ENCODE measurements at regions not wholly inside any gene's neighbourhood (a gene's known extent, or its start where the extent isn't known, plus 50 kb on each side); places are given as distances from the start of the nearest gene placed in this dataset.

DNA sequence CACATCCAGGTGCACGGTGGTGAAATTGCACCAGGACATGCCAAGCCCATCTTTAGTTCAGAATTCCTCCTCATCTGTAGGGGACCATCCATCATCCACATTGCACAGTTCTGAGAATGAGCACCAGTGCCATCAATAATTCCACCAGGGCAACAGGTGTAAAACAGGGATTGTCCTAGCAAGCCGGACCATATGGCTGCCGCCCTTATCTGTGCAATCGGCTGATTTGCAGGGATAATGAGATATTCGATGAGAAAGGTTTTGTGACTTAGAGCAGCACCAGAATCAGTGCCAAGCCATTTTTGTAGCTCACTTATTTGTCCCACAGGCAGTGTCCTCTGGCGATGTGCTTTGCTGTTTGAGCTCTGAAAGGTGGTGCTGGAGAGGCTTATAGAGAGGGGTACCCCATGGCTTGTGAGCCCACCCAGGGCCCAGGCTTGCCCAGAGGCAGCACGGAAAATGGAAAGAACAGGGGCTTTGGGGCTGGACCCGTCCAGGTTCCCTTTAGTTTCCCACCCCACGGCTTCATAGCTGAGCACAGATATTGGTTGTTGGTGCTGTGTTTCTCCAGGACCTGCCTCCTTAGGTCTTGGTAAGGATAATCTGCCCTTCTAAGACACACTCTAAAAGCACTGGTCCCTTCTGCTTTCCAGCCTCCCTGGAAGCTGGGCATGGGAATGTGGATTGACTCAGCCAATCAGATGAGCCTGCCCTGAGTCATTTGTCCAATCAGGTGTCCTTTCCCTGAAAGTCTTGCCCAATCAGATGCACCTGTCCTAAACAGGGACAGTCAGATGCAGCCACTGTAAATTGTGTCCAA, 84.0 kb upstream of the SHANK2 start:
- TF ChIP-seq, protein P1, sequence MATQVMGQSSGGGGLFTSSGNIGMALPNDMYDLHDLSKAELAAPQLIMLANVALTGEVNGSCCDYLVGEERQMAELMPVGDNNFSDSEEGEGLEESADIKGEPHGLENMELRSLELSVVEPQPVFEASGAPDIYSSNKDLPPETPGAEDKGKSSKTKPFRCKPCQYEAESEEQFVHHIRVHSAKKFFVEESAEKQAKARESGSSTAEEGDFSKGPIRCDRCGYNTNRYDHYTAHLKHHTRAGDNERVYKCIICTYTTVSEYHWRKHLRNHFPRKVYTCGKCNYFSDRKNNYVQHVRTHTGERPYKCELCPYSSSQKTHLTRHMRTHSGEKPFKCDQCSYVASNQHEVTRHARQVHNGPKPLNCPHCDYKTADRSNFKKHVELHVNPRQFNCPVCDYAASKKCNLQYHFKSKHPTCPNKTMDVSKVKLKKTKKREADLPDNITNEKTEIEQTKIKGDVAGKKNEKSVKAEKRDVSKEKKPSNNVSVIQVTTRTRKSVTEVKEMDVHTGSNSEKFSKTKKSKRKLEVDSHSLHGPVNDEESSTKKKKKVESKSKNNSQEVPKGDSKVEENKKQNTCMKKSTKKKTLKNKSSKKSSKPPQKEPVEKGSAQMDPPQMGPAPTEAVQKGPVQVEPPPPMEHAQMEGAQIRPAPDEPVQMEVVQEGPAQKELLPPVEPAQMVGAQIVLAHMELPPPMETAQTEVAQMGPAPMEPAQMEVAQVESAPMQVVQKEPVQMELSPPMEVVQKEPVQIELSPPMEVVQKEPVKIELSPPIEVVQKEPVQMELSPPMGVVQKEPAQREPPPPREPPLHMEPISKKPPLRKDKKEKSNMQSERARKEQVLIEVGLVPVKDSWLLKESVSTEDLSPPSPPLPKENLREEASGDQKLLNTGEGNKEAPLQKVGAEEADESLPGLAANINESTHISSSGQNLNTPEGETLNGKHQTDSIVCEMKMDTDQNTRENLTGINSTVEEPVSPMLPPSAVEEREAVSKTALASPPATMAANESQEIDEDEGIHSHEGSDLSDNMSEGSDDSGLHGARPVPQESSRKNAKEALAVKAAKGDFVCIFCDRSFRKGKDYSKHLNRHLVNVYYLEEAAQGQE (IDR thresholded peaks at IDR 0.05; ENCODE audit: low read depth, low read length) = no peak
- TF ChIP-seq, protein P2, sequence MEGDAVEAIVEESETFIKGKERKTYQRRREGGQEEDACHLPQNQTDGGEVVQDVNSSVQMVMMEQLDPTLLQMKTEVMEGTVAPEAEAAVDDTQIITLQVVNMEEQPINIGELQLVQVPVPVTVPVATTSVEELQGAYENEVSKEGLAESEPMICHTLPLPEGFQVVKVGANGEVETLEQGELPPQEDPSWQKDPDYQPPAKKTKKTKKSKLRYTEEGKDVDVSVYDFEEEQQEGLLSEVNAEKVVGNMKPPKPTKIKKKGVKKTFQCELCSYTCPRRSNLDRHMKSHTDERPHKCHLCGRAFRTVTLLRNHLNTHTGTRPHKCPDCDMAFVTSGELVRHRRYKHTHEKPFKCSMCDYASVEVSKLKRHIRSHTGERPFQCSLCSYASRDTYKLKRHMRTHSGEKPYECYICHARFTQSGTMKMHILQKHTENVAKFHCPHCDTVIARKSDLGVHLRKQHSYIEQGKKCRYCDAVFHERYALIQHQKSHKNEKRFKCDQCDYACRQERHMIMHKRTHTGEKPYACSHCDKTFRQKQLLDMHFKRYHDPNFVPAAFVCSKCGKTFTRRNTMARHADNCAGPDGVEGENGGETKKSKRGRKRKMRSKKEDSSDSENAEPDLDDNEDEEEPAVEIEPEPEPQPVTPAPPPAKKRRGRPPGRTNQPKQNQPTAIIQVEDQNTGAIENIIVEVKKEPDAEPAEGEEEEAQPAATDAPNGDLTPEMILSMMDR (IDR thresholded peaks at IDR 0.05) = no peak
- TF ChIP-seq TEAD4 (IDR thresholded peaks at IDR 0.05; ENCODE audit: borderline replicate concordance, insufficient read depth) = no peak
- TF ChIP-seq, protein P3, sequence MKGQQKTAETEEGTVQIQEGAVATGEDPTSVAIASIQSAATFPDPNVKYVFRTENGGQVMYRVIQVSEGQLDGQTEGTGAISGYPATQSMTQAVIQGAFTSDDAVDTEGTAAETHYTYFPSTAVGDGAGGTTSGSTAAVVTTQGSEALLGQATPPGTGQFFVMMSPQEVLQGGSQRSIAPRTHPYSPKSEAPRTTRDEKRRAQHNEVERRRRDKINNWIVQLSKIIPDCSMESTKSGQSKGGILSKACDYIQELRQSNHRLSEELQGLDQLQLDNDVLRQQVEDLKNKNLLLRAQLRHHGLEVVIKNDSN (IDR thresholded peaks at IDR 0.05; ENCODE audit: borderline replicate concordance, low read depth) = no peak
- TF ChIP-seq, protein P4, sequence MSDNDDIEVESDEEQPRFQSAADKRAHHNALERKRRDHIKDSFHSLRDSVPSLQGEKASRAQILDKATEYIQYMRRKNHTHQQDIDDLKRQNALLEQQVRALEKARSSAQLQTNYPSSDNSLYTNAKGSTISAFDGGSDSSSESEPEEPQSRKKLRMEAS (IDR thresholded peaks at IDR 0.05; ENCODE audit: low read depth) = no peak
- no peak for TF ChIP-seq ZBTB33 (IDR thresholded peaks at IDR 0.05; ENCODE audit: borderline replicate concordance, low read depth)

All from SK-N-SH (cell line).